CD4-positive, CD25-positive, alpha-beta regulatory T cell (primary cell): ENCODE measurements at regions not wholly inside any gene's neighbourhood (a gene's known extent, or its start where the extent isn't known, plus 50 kb on each side); places are given as distances from the start of the nearest gene placed in this dataset.

Experiments used
- ATAC-seq, 2 donors: fragments of 150-1000 bp; cut with Tn5 transposase; one replicate each; pipeline ENCODE4 v1.10.0; 2021; ENCODE audit warnings: low read depth in 2 of 2, moderate number of reproducible peaks in 2 of 2, moderate library complexity in 1 of 2
- DNase-seq, 3 donors: peaks; one replicate each; pipeline versions ENCODE4 v3.0.0 to v3.0.0-alpha.2; 2012 to 2022; ENCODE audit warnings: mixed read lengths in 1 of 3
- H3K27ac ChIP-seq: one replicate; pipeline ENCODE4 v1.7.0; 2013; ENCODE audit warnings: mild to moderate bottlenecking, low read length; ENCODE audit not compliant: insufficient read depth, poor library complexity, severe bottlenecking
- H3K27me3 ChIP-seq: one replicate; pipeline ENCODE4 v1.7.0; 2013; ENCODE audit warnings: low read length; ENCODE audit not compliant: control insufficient read depth, insufficient read depth
- H3K36me3 ChIP-seq: one replicate; pipeline ENCODE4 v1.7.0; 2013; ENCODE audit warnings: mild to moderate bottlenecking, low read length, moderate library complexity; ENCODE audit not compliant: control insufficient read depth, insufficient read depth
- H3K4me1 ChIP-seq: 2 replicates; pipeline ENCODE4 v1.7.0; 2013; ENCODE audit warnings: mild to moderate bottlenecking, low read length; ENCODE audit not compliant: insufficient read depth, control insufficient read depth, poor library complexity, severe bottlenecking
- H3K4me3 ChIP-seq: one replicate; pipeline ENCODE4 v1.7.0; 2013; ENCODE audit warnings: low read depth, mild to moderate bottlenecking, low read length, moderate library complexity
- H3K9me3 ChIP-seq, 2 experiments: 1 replicate in 1 of 2; 2 replicates in 1 of 2; pipeline ENCODE4 v1.7.0; 2013; ENCODE audit warnings: low read length in 2 of 2, mild to moderate bottlenecking in 1 of 2, moderate library complexity in 1 of 2; ENCODE audit not compliant: control insufficient read depth in 2 of 2
- H3K27ac Mint-ChIP-seq, 3 donors: one replicate each; pipeline ENCODE4 v1.8.0; 2020 to 2022; ENCODE audit warnings: mild to moderate bottlenecking in 3 of 3, mixed read lengths in 3 of 3, moderate library complexity in 2 of 3
- H3K27me3 Mint-ChIP-seq: one replicate; pipeline ENCODE4 v1.8.0; 2022; ENCODE audit warnings: mild to moderate bottlenecking, mixed read lengths
- H3K36me3 Mint-ChIP-seq: one replicate; pipeline ENCODE4 v1.8.0; 2020; ENCODE audit warnings: mixed read lengths
- H3K4me1 Mint-ChIP-seq, 4 donors: one replicate each; pipeline ENCODE4 v1.8.0; 2020 to 2022; ENCODE audit warnings: mixed read lengths in 4 of 4, mild to moderate bottlenecking in 1 of 4
- H3K4me3 Mint-ChIP-seq, 4 donors: one replicate each; pipeline ENCODE4 v1.8.0; 2020 to 2022; ENCODE audit warnings: mild to moderate bottlenecking in 4 of 4, mixed read lengths in 4 of 4, moderate library complexity in 3 of 4
- H3K9me3 Mint-ChIP-seq, 7 donors: one replicate each; pipeline ENCODE4 v1.8.0; 2020 to 2022; ENCODE audit warnings: mixed read lengths in 7 of 7, mild to moderate bottlenecking in 3 of 7, moderate library complexity in 2 of 7

- Mint-ChIP-seq H3K4me1 (no peaks in the 10 kb centered on the region), H3K27me3 (peaks cover 5% of the 10 kb centered on the region), H3K4me3 (no peak overlapping the region), H3K27ac (no peak overlapping the region), H3K9me3 (peaks cover 0 to 4% (median 0%) of the 10 kb centered on the region in 7 donors), H3K36me3 (no peaks in the 10 kb centered on the region)
- ATAC-seq (no peak), DNase-seq (no peak)
- Histone ChIP-seq H3K36me3 (no peaks in the 10 kb centered on the region), H3K27ac (no peak overlapping the region), H3K9me3 (no peaks in the 10 kb centered on the region), H3K4me1 (no peaks in the 10 kb centered on the region), H3K4me3 (no peak overlapping the region), H3K27me3 (no peaks in the 10 kb centered on the region)
Measured at GRCh38 chr16:65896448-65897153, 469.9 kb upstream of the CDH5 start.

DNA sequence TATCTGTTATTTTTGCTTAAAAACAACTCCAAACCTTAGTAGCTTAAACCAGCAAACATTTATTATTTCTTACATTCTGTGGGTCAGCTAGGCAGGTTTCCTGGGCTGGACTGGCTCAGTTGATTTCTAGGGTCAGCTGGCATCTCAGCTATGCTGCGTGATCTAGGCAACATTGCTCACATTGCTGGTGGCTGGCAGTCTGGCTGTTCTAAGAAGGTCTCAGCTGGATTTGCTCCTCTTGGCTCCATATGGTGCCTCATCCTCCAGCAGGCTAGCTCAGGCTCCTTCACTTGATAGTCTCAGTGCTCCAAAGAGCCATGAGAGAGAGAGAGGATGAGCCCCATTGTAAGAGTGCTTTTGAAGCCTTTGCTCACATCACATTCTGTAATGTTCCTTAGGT, 470.6 kb upstream of the CDH5 start:
- H3K36me3 ChIP-seq: no peaks in the 10 kb centered on the region
- Mint-ChIP-seq H3K4me1 (no peaks in the 10 kb centered on the region), H3K27me3 (peaks cover 5% of the 10 kb centered on the region), H3K36me3 (no peaks in the 10 kb centered on the region), H3K9me3 (peaks cover 0 to 4% (median 0%) of the 10 kb centered on the region in 7 donors), H3K27ac (no peak overlapping the region), H3K4me3 (no peak overlapping the region)
- H3K9me3 ChIP-seq: no peaks in the 10 kb centered on the region
- H3K4me1 ChIP-seq: no peaks in the 10 kb centered on the region
- ATAC-seq: no peak
- H3K4me3 ChIP-seq: no peak overlapping the region
- no peak overlapping the region for H3K27ac ChIP-seq
- H3K27me3 ChIP-seq: no peaks in the 10 kb centered on the region
- DNase-seq: no peak

DNA sequence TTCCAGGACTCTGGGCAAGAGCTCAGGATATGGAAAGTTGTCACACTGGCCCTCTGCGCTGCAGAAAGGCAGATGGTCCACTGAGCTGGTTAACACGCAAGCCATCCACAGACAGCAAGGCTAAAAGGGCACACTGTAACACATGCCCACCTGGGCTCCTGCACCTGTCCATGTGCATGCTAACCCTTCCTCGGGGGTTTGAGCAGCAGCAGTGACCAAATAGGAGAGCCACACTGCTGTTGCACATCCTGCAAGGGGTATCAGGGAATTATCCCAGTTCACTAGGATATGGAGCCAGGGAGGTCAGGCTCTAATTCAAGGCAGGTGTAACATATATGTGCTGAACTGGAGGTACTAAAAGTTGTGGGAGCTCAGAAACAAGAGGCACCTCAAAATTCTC, 471.0 kb upstream of the CDH5 start:
- ATAC-seq (no peak), DNase-seq (no peak)
- no peaks in the 10 kb centered on the region for H3K36me3 Mint-ChIP-seq
- H3K36me3 ChIP-seq: no peaks in the 10 kb centered on the region
- no peak overlapping the region for H3K27ac Mint-ChIP-seq
- no peak overlapping the region for H3K4me3 ChIP-seq
- H3K4me1 Mint-ChIP-seq: no peaks in the 10 kb centered on the region
- no peaks in the 10 kb centered on the region for H3K4me1 ChIP-seq
- no peaks in the 10 kb centered on the region for H3K27me3 ChIP-seq
- peaks cover 5% of the 10 kb centered on the region for H3K27me3 Mint-ChIP-seq
- H3K4me3 Mint-ChIP-seq: no peak overlapping the region
- peaks cover 0 to 3% (median 0%) of the 10 kb centered on the region in 7 donors for H3K9me3 Mint-ChIP-seq
- no peak overlapping the region for H3K27ac ChIP-seq
- H3K9me3 ChIP-seq: no peaks in the 10 kb centered on the region

GRCh38 chr16:65890203-65890602, 476.3 kb upstream of the CDH5 start:
- Mint-ChIP-seq H3K4me3 (no peak overlapping the region), H3K36me3 (no peaks in the 10 kb centered on the region), H3K9me3 (peaks cover 0 to 3% (median 0%) of the 10 kb centered on the region in 7 donors), H3K27ac (no peak overlapping the region), H3K4me1 (no peaks in the 10 kb centered on the region), H3K27me3 (no peaks in the 10 kb centered on the region)
- ATAC-seq (no peak), DNase-seq (no peak)
- no peak overlapping the region for H3K4me3 ChIP-seq
- no peak overlapping the region for H3K27ac ChIP-seq
- H3K9me3 ChIP-seq: no peaks in the 10 kb centered on the region
- H3K36me3 ChIP-seq: no peaks in the 10 kb centered on the region
- no peaks in the 10 kb centered on the region for H3K4me1 ChIP-seq
- no peaks in the 10 kb centered on the region for H3K27me3 ChIP-seq

DNA sequence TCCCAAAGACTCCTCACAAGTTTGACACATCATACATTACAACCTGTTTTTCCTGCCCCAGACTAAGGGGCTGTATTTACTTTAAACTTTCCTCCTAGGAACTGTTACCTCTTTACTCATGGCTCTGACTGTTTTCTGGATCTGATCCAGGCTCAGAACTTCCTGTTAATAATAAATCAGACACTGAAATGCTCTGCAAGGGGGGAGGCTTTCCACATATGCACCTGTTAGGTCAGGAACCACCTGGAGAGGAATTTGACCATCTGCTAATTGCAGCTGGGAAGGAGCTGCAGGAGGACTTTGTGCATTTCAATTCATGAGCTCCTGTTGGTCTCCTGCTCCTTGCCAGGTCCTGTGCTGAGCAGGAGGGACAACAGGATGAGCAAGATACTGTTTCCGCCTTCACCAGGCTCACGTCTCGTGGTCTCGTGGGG, 476.9 kb upstream of the CDH5 start:
- DNase-seq (no peak), ATAC-seq (no peak)
- Histone ChIP-seq H3K4me1 (no peaks in the 10 kb centered on the region), H3K9me3 (no peaks in the 10 kb centered on the region), H3K27ac (no peak overlapping the region), H3K36me3 (no peaks in the 10 kb centered on the region), H3K4me3 (no peak overlapping the region), H3K27me3 (no peaks in the 10 kb centered on the region)
- Mint-ChIP-seq H3K27ac (no peak overlapping the region), H3K9me3 (peaks cover 0 to 3% (median 0%) of the 10 kb centered on the region in 7 donors), H3K36me3 (no peaks in the 10 kb centered on the region), H3K4me1 (no peaks in the 10 kb centered on the region), H3K4me3 (no peak overlapping the region), H3K27me3 (no peaks in the 10 kb centered on the region)

- no peaks in the 10 kb centered on the region for H3K4me1 ChIP-seq
- Mint-ChIP-seq H3K9me3 (peaks cover 0 to 3% (median 0%) of the 10 kb centered on the region in 7 donors), H3K4me3 (no peak overlapping the region)
Measured at GRCh38 chr16:65888201-65888600, 478.3 kb upstream of the CDH5 start.

GRCh38 chr16:65884018-65884417, 482.5 kb upstream of the CDH5 start:
- Histone ChIP-seq H3K27me3 (no peaks in the 10 kb centered on the region), H3K4me3 (no peak overlapping the region), H3K9me3 (no peaks in the 10 kb centered on the region), H3K4me1 (no peaks in the 10 kb centered on the region), H3K36me3 (no peaks in the 10 kb centered on the region), H3K27ac (no peak overlapping the region)
- Mint-ChIP-seq H3K27me3 (no peaks in the 10 kb centered on the region), H3K9me3 (peaks cover 0 to 4% (median 0%) of the 10 kb centered on the region in 7 donors), H3K4me1 (no peaks in the 10 kb centered on the region), H3K4me3 (no peak overlapping the region), H3K36me3 (no peaks in the 10 kb centered on the region), H3K27ac (no peak overlapping the region)
- DNase-seq (no peak), ATAC-seq (no peak)

More at GRCh38 chr16:65888201-65888600, 478.3 kb upstream of the CDH5 start:
- no peak for ATAC-seq
- H3K27me3 ChIP-seq: no peaks in the 10 kb centered on the region
- no peak overlapping the region for H3K27ac ChIP-seq
- Mint-ChIP-seq H3K36me3 (no peaks in the 10 kb centered on the region), H3K27ac (no peak overlapping the region), H3K4me1 (no peaks in the 10 kb centered on the region), H3K27me3 (no peaks in the 10 kb centered on the region)
- no peak overlapping the region for H3K4me3 ChIP-seq
- DNase-seq: no peak
- no peaks in the 10 kb centered on the region for H3K36me3 ChIP-seq
- H3K9me3 ChIP-seq: no peaks in the 10 kb centered on the region

DNA sequence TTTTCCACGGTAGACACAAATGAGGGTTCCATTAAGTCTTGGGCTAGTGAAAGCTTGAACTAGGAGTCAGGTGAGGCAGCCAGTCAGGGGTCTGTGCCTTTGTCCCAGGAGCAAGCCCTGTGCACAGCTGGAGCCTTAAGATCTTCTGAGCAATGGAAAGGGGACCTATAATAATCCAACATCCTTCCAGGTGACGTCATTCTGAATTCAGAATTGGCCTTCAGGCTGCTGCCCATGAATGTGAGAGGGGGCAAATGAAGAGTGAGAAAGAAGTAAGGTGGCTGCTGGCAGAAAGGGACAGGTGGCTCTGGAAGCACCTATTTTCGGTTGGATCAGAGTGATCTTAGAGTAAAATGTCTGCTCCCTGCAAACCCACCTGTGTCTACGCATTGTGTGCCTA, 488.1 kb upstream of the CDH5 start:
- Mint-ChIP-seq H3K9me3 (peaks cover 0 to 5% (median 0%) of the 10 kb centered on the region in 7 donors), H3K36me3 (no peaks in the 10 kb centered on the region), H3K27ac (no peak overlapping the region), H3K4me1 (no peaks in the 10 kb centered on the region), H3K27me3 (no peaks in the 10 kb centered on the region), H3K4me3 (no peak overlapping the region)
- Histone ChIP-seq H3K36me3 (no peaks in the 10 kb centered on the region), H3K27ac (no peak overlapping the region), H3K4me3 (no peak overlapping the region), H3K9me3 (no peaks in the 10 kb centered on the region), H3K27me3 (no peaks in the 10 kb centered on the region), H3K4me1 (no peaks in the 10 kb centered on the region)
- no peak for DNase-seq
- ATAC-seq: no peak
